ENCODE measurements at regions not wholly inside any gene's neighbourhood (a gene's known extent, or its start where the extent isn't known, plus 50 kb on each side); places are given as distances from the start of the nearest gene placed in this dataset.

DNA sequence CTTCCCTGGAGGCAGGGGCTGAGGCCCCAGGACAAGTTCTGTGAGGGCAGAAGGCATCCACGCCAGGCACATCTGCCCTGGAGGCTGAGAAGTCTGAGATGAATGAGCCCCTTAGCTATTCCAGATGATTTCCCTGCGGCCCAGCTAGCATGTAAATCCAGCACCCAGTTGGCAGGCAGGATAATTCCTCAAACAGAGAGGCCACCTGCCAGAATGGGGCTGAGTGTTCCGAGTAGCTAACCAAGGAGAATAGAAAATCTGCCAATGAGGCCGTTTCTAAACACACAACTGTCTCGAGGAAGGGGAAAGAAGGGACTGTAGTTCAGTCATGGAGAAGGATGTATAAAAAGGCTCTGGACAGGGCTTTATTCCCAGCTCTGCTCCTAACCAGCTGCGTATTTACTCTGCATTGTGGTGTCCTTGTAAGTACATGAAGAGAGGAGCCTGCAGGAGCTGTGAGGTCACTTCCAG lies 211.4 kb upstream of the CDYL start:
- H3K9me3 Mint-ChIP-seq = peaks cover 5% of the 10 kb centered on the region
- peaks cover 3% of the 10 kb centered on the region for H3K27me3 Mint-ChIP-seq
- H3K27ac Mint-ChIP-seq = no peak overlapping the region
- DNase-seq (ENCODE audit: extremely low spot score, unreplicated experiment) = no peak
- TF ChIP-seq, protein P1, sequence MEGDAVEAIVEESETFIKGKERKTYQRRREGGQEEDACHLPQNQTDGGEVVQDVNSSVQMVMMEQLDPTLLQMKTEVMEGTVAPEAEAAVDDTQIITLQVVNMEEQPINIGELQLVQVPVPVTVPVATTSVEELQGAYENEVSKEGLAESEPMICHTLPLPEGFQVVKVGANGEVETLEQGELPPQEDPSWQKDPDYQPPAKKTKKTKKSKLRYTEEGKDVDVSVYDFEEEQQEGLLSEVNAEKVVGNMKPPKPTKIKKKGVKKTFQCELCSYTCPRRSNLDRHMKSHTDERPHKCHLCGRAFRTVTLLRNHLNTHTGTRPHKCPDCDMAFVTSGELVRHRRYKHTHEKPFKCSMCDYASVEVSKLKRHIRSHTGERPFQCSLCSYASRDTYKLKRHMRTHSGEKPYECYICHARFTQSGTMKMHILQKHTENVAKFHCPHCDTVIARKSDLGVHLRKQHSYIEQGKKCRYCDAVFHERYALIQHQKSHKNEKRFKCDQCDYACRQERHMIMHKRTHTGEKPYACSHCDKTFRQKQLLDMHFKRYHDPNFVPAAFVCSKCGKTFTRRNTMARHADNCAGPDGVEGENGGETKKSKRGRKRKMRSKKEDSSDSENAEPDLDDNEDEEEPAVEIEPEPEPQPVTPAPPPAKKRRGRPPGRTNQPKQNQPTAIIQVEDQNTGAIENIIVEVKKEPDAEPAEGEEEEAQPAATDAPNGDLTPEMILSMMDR (conservative IDR thresholded peaks at IDR 0.05) = no peak
- H3K4me1 Mint-ChIP-seq (ENCODE audit: unreplicated experiment) = peaks cover 12% of the 10 kb centered on the region
- H3K4me3 Mint-ChIP-seq = no peak overlapping the region
- H3K36me3 Mint-ChIP-seq = no peaks in the 10 kb centered on the region

DNA sequence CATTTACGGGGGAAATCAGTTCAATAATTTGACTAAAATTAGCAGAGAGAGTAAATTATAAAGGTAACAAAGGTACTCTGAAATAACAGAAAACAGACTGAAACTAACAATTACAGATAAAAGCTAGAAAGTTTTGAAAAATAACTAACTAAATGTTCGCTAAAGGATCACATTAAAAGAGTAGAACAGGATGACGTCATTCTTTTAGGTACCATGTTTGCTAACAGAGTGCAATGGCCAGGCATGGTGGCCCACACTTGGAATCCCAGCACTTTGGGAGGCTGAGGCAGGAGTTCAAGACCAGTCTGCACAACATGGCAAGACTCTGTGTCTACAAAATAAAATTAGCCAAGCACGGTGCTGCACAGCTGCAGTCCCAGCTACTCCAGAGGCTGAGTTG lies 212.3 kb upstream of the CDYL start:
- DNase-seq (ENCODE audit: extremely low spot score, unreplicated experiment) = no peak
- TF ChIP-seq, protein P1 (conservative IDR thresholded peaks at IDR 0.05) = no peak
- H3K4me3 Mint-ChIP-seq = no peak overlapping the region
- H3K27ac Mint-ChIP-seq = no peak overlapping the region
- peaks cover 3% of the 10 kb centered on the region for H3K27me3 Mint-ChIP-seq
- H3K9me3 Mint-ChIP-seq = peaks cover 5% of the 10 kb centered on the region
- peaks cover 12% of the 10 kb centered on the region for H3K4me1 Mint-ChIP-seq (ENCODE audit: unreplicated experiment)
- H3K36me3 Mint-ChIP-seq = no peaks in the 10 kb centered on the region

DNA sequence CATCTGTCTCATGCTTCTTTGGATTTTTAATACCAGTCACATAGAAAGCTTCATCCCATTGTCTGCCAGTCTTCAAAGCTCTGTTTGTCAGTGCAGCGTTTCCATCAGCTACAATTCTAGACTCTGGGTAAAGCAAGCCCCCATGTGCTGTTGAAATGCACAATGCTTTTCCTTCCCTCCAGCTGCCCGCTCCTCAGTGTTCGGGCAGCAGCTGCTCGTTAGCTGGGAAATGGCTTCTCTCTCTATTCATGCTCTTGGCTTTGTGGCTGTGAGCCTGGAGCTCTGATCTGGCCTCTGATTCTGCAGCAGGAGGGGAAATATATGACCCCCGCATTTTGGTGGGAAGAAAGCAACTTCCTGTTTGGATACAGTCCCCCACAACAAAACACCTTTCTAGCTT lies 213.0 kb upstream of the CDYL start:
- Mint-ChIP-seq H3K4me3 (no peak overlapping the region), H3K27ac (no peak overlapping the region), H3K36me3 (no peaks in the 10 kb centered on the region), H3K27me3 (peaks cover 3% of the 10 kb centered on the region), H3K9me3 (peaks cover 5% of the 10 kb centered on the region), H3K4me1 (ENCODE audit: unreplicated experiment) (peaks cover 12% of the 10 kb centered on the region)
- DNase-seq (ENCODE audit: extremely low spot score, unreplicated experiment) = no peak
- TF ChIP-seq, protein P1 (conservative IDR thresholded peaks at IDR 0.05) = no peak

DNA sequence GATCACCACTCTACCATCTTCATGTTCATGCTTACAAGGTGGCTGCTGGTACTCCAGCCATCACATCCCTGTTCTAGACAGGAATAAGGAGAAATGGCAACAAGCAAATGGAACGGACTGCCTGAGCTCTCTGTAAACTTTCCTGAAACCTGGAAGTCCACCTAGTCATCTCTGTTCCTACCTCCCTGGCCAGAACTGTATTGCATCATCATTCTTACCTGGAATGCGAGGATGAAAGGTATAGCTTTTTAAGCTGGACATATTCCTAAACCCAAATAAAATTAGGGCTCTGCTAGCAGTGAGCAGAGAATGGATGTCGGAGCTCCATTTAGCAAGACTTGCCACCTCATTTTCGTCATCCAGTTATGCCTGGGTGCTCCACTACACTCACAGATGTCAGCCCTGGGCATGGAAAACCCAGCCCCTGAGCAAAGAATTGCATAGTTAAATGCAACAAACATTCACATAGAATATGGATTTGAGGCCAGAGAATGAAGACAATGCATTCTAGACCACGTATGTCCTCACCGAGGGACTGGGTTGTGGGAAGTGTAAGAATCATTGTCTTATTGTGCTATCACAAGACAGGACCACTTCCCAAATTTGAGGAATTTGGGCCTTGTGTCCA lies 214.3 kb upstream of the CDYL start:
- DNase-seq (ENCODE audit: extremely low spot score, unreplicated experiment) = no peak
- H3K27ac Mint-ChIP-seq = no peak overlapping the region

DNA sequence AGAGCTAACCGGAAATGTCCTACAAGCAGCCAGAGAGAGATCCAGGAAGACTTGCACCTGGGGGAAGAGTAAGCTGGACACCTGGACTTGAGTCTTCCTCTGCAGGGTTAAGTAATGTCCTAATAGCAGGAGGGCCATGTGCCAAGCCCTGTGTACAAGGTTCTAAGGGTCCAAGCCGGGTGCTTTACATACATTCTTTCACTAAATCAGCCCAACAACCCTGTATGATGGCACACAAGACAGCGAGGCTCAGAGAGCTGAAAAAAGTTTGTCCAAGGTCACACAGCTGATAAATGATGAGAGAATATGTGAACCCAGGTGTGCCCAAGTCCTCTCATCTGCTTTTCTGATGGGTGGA lies 215.1 kb upstream of the CDYL start:
- no peak overlapping the region for H3K27ac Mint-ChIP-seq
- TF ChIP-seq, protein P1 (conservative IDR thresholded peaks at IDR 0.05) = no peak
- H3K27me3 Mint-ChIP-seq = peaks cover 3% of the 10 kb centered on the region
- peaks cover 12% of the 10 kb centered on the region for H3K4me1 Mint-ChIP-seq (ENCODE audit: unreplicated experiment)
- no peak for DNase-seq (ENCODE audit: extremely low spot score, unreplicated experiment)
- no peak overlapping the region for H3K4me3 Mint-ChIP-seq
- no peaks in the 10 kb centered on the region for H3K36me3 Mint-ChIP-seq
- H3K9me3 Mint-ChIP-seq = peaks cover 5% of the 10 kb centered on the region

More for the DNA sequence above, 214.3 kb upstream of the CDYL start:
- Mint-ChIP-seq H3K36me3 (no peaks in the 10 kb centered on the region), H3K4me3 (no peak overlapping the region), H3K4me1 (ENCODE audit: unreplicated experiment) (peaks cover 12% of the 10 kb centered on the region), H3K27me3 (peaks cover 3% of the 10 kb centered on the region), H3K9me3 (peaks cover 5% of the 10 kb centered on the region)
- TF ChIP-seq, protein P1 (conservative IDR thresholded peaks at IDR 0.05) = no peak

Data from type B pancreatic cell (in vitro differentiated cells).